NCI-H146 (cell line): ENCODE measurements at regions not wholly inside any gene's neighbourhood (a gene's known extent, or its start where the extent isn't known, plus 50 kb on each side); places are given as distances from the start of the nearest gene placed in this dataset.
"Not testable (repeated sequence)": the region's sequence is repeated elsewhere in the genome, so short reads cannot be mapped to it uniquely, and the experiment has no call there.

ENCODE experiments used
- DNase-seq: peaks from one replicate; lab custom pipeline; 2025; lab: John Stamatoyannopoulos, UW

- no peak for DNase-seq
Observed at GRCh38 chr7:15813448-15813847, 127.0 kb upstream of the MEOX2 start.

GRCh38 chr7:15810383-15810782 lies 123.9 kb upstream of the MEOX2 start:
- DNase-seq, result not testable (repeated sequence)

GRCh38 chr7:15809936-15810335 lies 123.5 kb upstream of the MEOX2 start:
- DNase-seq, result not testable (repeated sequence)

- no peak for DNase-seq
Observed at GRCh38 chr7:15805891-15806290, 119.4 kb upstream of the MEOX2 start.

- no peak for DNase-seq
Observed at GRCh38 chr7:15802425-15802824, 115.9 kb upstream of the MEOX2 start.

- no peak for DNase-seq
Observed at GRCh38 chr7:15801551-15801950, 115.1 kb upstream of the MEOX2 start.

- DNase-seq, result no peak
Observed at GRCh38 chr7:15801041-15801440, 114.6 kb upstream of the MEOX2 start.

- no peak for DNase-seq
Observed at GRCh38 chr7:15798081-15798480, 111.6 kb upstream of the MEOX2 start.

- DNase-seq, result no peak
Observed at GRCh38 chr7:15795393-15795792, 108.9 kb upstream of the MEOX2 start.

- DNase-seq, result no peak
Observed at GRCh38 chr7:15794801-15795200, 108.3 kb upstream of the MEOX2 start.

- no peak for DNase-seq
Observed at GRCh38 chr7:15784694-15785030, 98.2 kb upstream of the MEOX2 start.

- no peak for DNase-seq
Observed at GRCh38 chr7:15783987-15784693, 97.7 kb upstream of the MEOX2 start.

GRCh38 chr7:15782656-15783055 lies 96.2 kb upstream of the MEOX2 start:
- DNase-seq, result no peak

- DNase-seq, result no peak
Observed at GRCh38 chr7:15781944-15782343, 95.5 kb upstream of the MEOX2 start.

- no peak for DNase-seq
Observed at GRCh38 chr7:15780271-15780670, 93.8 kb upstream of the MEOX2 start.

- no peak for DNase-seq
Observed at GRCh38 chr7:15778191-15778590, 91.7 kb upstream of the MEOX2 start.

GRCh38 chr7:15765753-15766152 lies 79.3 kb upstream of the MEOX2 start:
- no peak for DNase-seq

GRCh38 chr7:15764851-15765382 lies 78.4 kb upstream of the MEOX2 start:
- DNase-seq, result peak; percentile 42

GRCh38 chr7:15764010-15764409 lies 77.5 kb upstream of the MEOX2 start:
- DNase-seq, result no peak

GRCh38 chr7:15757041-15758000 lies 70.8 kb upstream of the MEOX2 start:
- DNase-seq, result no peak

GRCh38 chr7:15755061-15755460 lies 68.6 kb upstream of the MEOX2 start:
- no peak for DNase-seq

GRCh38 chr7:15753887-15754579 lies 67.5 kb upstream of the MEOX2 start:
- DNase-seq, result no peak
